Aorta (tissue), 5 donors: ENCODE measurements at regions not wholly inside any gene's neighbourhood (a gene's known extent, or its start where the extent isn't known, plus 50 kb on each side); places are given as distances from the start of the nearest gene placed in this dataset.

Experiments
- ATAC-seq: fragments of 200-7000 bp; cut with Tn5 transposase; one replicate; pipeline ENCODE4 v1.9.1; 2022; ENCODE audit warnings: moderate library complexity; ENCODE audit not compliant: low FRiP score
- DNase-seq, 2 donors: peaks; one replicate each; pipeline ENCODE4 v3.0.0-alpha.2; 2020
- H3K27ac ChIP-seq, 2 donors: one replicate each; pipeline ENCODE4 v1.5.1; 2013; ENCODE audit warnings: low read length in 2 of 2, mild to moderate bottlenecking in 2 of 2, moderate library complexity in 2 of 2, control low read depth in 1 of 2, inconsistent platforms in 1 of 2, low read depth in 1 of 2
- H3K27me3 ChIP-seq, 2 donors: one replicate each; pipeline ENCODE4 v1.6.1; 2013; ENCODE audit warnings: control low read depth in 1 of 2, low read length in 1 of 2, mild to moderate bottlenecking in 1 of 2, moderate library complexity in 1 of 2; ENCODE audit not compliant: insufficient read depth in 2 of 2, control insufficient read depth in 1 of 2
- H3K36me3 ChIP-seq, 2 donors: one replicate each; pipeline ENCODE4 v1.6.1; 2013; ENCODE audit warnings: control low read depth in 1 of 2, low read length in 1 of 2, mild to moderate bottlenecking in 1 of 2; ENCODE audit not compliant: insufficient read depth in 2 of 2, control insufficient read depth in 1 of 2
- H3K4me1 ChIP-seq, 2 donors: one replicate each; pipeline ENCODE4 v1.6.1; 2013; ENCODE audit warnings: low read length in 2 of 2, control low read depth in 1 of 2, mild to moderate bottlenecking in 1 of 2, moderate library complexity in 1 of 2; ENCODE audit not compliant: insufficient read depth in 2 of 2, control insufficient read depth in 1 of 2
- H3K4me3 ChIP-seq, 2 donors: one replicate each; pipeline ENCODE4 v1.5.1; 2013; ENCODE audit warnings: low read length in 2 of 2, control low read depth in 1 of 2, mild to moderate bottlenecking in 1 of 2
- H3K9me3 ChIP-seq: one replicate; pipeline ENCODE4 v1.6.1; 2013; ENCODE audit warnings: mild to moderate bottlenecking, low read length; ENCODE audit not compliant: control insufficient read depth
- WGBS, 2 donors: extraction: QIAGEN DNeasy Blood & Tissue Kit; methylation state at CpG; one replicate each; pipeline ENCODE4 v1.1.7; 2013; 5-methylcytosine and 5-hydroxymethylcytosine counted together
- intact Hi-C, 2 donors: fragments of 100-400 bp; cut with DNase I; formaldehyde crosslinking; loops; one replicate each; pipeline versions ENCODE4 v1.14.2 to v1.15.0; 2022
- donor health status: healthy with polysubstance abuse.
- donor health status: Bipolar disorder and iron deficiency.
- donor health status: DM: no; HTN: no; CAD: no.
- donor health status: DM: no; HTN: no; CAD: no.
- donor health status: DM: yes; HTN: yes; CAD: no.

DNA sequence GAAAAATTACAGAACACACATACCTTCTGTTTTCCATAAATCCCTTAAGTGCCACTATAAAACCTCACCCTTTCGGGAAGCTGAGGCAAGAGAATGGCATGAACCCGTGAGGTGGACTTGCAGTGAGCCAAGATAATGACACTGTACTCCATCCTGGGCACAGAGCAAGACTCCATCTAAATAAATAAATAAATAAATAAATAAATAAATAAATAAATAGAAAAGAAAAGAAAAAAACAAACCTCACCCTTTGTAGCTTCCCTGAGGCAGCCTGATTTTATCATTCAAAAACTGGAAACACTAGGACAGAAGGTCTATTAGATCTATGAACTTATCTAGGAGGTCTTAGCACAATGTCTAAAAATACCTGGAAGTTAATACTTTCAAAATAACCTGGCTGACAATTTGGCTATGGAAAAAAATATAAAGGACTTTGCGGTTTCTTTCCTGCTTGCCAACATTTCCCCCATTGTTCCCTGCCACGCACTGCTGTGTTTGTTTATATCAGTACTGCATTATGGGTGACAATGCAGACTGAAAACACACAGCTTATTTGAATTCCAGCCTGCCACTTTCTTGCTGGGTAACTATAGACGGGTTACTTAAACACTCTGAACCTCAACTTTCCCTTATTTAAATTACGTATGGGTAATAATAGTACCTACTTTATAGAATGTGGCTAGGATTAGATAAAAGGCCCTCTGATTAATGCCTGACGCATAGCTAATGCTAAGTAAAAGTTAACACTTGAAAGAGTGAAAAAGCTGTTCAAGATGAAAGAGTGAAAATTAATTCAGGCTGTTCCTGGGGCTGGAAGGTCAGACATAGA is 313.0 kb downstream of the RDH14 start:
- Histone ChIP-seq H3K4me1 (peaks cover 0 to 2% of the 10 kb centered on the region in 2 donors), H3K27me3 (no peaks in the 10 kb centered on the region), H3K36me3 (no peaks in the 10 kb centered on the region), H3K27ac (no peak overlapping the region), H3K9me3 (no peaks in the 10 kb centered on the region), H3K4me3 (no peak overlapping the region)
- 79 to 83% methylated on average over 7 of the region's 7 CpGs for WGBS, 2 donors
- intact Hi-C loops = no loop called here
- ATAC-seq = no peak
- DNase-seq = no peak

DNA sequence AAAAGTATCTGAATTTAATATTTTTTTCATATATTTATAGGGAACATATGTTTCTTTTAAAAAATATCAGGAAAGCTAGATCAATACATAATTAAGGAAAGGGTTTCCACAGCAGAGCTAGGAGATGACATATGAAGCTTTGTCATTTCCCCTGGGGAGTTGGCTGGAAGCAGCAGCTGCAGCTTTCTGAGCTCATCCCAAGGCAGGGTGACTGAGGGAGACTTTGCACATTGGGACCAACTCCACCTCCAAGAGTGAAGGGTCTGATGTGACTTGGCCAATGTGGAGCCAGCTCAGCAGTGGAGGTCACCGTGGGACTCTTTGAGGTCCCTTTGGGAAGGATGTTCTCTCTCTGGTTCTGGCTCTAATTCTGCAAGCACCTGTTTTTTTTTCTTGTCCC is 315.1 kb downstream of the RDH14 start:
- Histone ChIP-seq H3K9me3 (no peaks in the 10 kb centered on the region), H3K4me3 (no peak overlapping the region), H3K36me3 (no peaks in the 10 kb centered on the region), H3K27me3 (no peaks in the 10 kb centered on the region), H3K27ac (no peak overlapping the region), H3K4me1 (peaks cover 0 to 2% of the 10 kb centered on the region in 2 donors)
- intact Hi-C loops = no loop called here
- DNase-seq (no peak), ATAC-seq (no peak)
- 87 to 96% methylated on average over 1 of the region's 1 CpG for WGBS, 2 donors

DNA sequence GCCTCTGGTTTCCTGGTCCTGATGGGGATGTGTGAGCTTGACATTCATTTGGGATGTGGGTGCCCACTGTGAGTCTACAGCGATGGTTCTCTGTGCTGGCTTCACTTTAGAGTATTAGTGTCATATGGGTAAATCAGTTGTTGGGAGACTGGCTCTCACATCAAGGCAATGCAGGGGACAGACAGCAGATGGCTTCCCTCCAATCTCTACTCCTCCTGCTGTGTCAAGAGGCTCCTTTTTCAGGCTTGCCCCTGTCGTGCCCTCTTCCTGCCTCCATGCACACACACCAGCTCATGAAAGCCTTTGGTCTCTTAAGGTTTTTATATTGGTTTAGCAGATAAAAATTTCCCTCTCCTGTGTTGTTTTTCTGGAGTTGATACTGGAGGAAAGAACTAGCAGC is 315.6 kb downstream of the RDH14 start:
- Histone ChIP-seq H3K4me3 (no peak overlapping the region), H3K27me3 (no peaks in the 10 kb centered on the region), H3K4me1 (peaks cover 0 to 2% of the 10 kb centered on the region in 2 donors), H3K9me3 (no peaks in the 10 kb centered on the region), H3K36me3 (no peaks in the 10 kb centered on the region), H3K27ac (no peak overlapping the region)
- DNase-seq = no peak
- 52 to 61% methylated on average over 2 of the region's 2 CpGs for WGBS, 2 donors
- ATAC-seq = no peak
- intact Hi-C loops = no loop called here

DNA sequence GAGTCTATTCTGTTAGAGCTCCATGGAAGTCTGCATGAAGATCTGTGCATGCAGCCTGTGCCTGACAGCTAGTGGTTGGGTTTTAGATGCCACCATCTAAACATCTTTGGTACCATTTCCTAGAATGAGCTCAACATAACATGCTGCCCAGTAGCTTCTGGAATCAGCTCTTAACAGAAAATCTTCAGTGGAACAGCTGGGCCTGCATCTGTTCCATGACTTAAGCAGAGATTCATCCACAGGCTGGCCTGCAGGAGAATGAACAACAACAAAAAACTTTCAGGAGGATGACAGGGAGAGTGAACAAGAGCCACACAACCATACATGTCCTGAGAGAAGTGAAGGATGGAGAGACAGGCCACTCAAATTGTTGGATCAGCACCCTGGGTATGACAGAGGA is 316.6 kb downstream of the RDH14 start:
- Histone ChIP-seq H3K27me3 (no peaks in the 10 kb centered on the region), H3K9me3 (no peaks in the 10 kb centered on the region), H3K4me3 (no peak overlapping the region), H3K4me1 (peaks cover 0 to 2% of the 10 kb centered on the region in 2 donors), H3K36me3 (no peaks in the 10 kb centered on the region), H3K27ac (no peak overlapping the region)
- no peak for DNase-seq
- intact Hi-C loops = no loop called here
- no peak for ATAC-seq

DNA sequence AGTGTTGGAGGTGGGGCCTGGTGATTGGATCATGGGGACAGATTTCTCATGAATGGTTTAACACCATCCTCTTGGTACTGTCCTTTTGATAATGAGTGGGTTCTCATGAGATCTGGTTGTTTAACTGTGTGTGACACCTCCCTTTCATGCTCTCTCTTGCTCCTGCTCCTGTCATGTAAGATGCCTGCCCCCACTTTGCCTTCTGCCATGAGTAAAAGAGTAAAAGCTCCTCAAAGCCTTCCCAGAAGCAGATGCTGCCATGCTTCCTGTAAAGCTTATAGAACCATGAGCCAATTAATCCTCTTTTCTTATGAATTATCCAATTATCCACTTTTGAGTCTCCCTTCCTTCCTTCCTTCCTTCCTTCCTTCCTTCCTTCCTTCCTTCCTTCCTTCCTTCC is 317.7 kb downstream of the RDH14 start:
- no peak for DNase-seq
- Histone ChIP-seq H3K4me1 (peaks cover 0 to 2% of the 10 kb centered on the region in 2 donors), H3K27ac (no peak overlapping the region), H3K4me3 (no peak overlapping the region), H3K27me3 (no peaks in the 10 kb centered on the region), H3K9me3 (no peaks in the 10 kb centered on the region), H3K36me3 (no peaks in the 10 kb centered on the region)
- intact Hi-C loops = no loop called here
- ATAC-seq = no peak

DNA sequence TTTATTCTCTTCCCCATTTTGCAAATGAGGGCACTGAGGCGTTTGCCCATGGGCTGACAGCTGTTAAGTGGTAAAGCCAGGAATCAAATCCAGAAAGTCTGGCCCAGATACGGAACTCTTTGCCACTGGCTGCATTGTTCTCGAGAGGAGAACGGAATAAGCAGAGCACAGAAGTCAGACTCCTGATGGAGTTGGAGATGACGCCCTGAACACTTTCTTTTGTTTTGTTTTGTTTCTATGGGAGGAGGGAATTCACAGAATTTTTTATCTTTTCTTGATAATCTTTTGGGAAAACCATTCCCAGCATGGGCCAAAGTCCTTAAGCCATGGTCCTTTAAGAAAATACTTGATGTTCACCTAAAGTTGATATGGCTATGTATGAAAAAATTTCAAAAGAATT is 322.2 kb downstream of the RDH14 start:
- Histone ChIP-seq H3K27ac (no peak overlapping the region), H3K27me3 (no peaks in the 10 kb centered on the region), H3K4me1 (no peaks in the 10 kb centered on the region), H3K9me3 (no peaks in the 10 kb centered on the region), H3K4me3 (no peak overlapping the region), H3K36me3 (no peaks in the 10 kb centered on the region)
- DNase-seq = no peak
- intact Hi-C loops = no loop called here
- no peak for ATAC-seq
- 48 to 49% methylated on average over 5 of the region's 5 CpGs for WGBS, 2 donors

DNA sequence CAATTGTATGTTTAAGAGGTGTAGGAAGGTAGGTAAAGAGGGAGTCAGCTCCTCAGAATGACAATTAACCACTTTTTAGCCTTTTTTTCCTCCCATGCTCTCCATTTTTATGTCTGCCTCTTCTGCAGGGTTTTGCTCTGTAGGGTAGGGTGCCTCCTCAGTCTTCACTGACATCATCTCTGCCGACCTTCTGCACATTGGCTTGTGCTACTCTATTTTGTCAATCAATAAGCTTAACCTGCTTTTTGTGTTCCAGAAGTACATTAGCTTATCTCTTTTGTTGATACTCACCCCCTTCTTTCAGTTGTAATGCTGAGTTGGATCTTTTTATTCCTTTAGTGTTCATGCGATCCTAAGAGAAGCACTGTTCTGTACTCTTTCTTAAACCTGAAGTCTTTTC is 323.2 kb downstream of the RDH14 start:
- Histone ChIP-seq H3K4me3 (no peak overlapping the region), H3K27ac (no peak overlapping the region), H3K9me3 (no peaks in the 10 kb centered on the region), H3K27me3 (no peaks in the 10 kb centered on the region), H3K36me3 (no peaks in the 10 kb centered on the region), H3K4me1 (no peaks in the 10 kb centered on the region)
- ATAC-seq (no peak), DNase-seq (no peak)
- intact Hi-C loops = no loop called here
- WGBS, 2 donors = 78 to 83% methylated on average over 2 of the region's 2 CpGs

DNA sequence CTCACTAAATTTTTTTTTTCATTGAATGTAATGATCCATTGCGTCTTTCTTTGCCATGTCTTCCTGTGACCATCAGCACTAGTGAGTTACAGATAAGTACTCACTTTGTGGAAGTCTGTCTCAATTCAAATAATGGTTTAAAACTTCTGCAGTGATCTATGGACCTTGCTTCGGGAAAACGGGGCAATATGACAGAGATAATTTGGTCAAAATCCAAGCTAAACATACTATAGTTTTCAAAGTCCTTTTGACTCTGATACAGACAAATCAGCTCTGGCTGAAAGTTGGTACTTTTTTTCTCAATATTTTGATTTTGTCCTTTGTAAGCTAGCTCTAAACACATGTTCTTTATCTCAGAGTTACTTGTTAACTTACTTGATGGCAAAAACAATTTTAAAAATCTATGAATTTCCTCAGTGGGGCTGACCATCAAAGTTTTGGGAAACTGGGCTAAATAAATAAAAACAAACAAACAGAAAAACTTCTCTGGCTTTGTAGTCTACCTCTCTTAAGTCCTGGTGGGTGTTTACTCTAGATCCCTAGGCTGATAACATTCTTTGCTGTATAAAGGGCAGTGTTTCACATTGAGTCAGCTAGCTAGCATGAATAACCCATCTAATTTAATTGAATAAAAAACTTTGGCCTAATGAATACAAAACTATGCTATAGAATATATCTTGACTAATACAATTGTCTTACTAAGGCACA is 327.6 kb downstream of the RDH14 start:
- H3K27ac ChIP-seq = no peak overlapping the region
- H3K36me3 ChIP-seq = no peaks in the 10 kb centered on the region
- ATAC-seq = no peak
- H3K4me1 ChIP-seq = no peaks in the 10 kb centered on the region
- no peak for DNase-seq
- no peaks in the 10 kb centered on the region for H3K9me3 ChIP-seq
- no peak overlapping the region for H3K4me3 ChIP-seq
- intact Hi-C loops = no loop called here
- WGBS, 2 donors = 30 to 45% methylated on average over 3 of the region's 3 CpGs
- no peaks in the 10 kb centered on the region for H3K27me3 ChIP-seq

DNA sequence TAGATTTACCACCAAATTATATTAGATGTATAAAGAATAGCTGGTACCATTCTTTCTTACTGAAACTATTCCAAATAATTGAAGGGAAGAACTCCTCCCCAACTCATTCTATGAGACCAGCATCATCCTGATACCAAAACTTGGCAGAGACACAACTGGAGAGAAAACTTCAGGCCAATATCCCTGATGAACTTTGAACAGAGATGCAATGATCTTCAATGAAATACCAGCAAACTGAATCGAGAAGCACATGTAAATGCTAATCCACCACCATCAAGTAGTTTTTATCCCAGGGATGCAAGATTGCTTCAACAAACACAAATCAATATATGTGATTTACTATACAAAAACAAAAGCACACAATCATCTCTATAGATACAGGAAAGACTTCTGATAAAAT is 329.8 kb downstream of the RDH14 start:
- ATAC-seq (no peak), DNase-seq (no peak)
- Histone ChIP-seq H3K27ac (no peak overlapping the region), H3K27me3 (no peaks in the 10 kb centered on the region), H3K9me3 (no peaks in the 10 kb centered on the region), H3K4me3 (no peak overlapping the region), H3K36me3 (no peaks in the 10 kb centered on the region), H3K4me1 (no peaks in the 10 kb centered on the region)
- 90 to 92% methylated on average over 1 of the region's 1 CpG for WGBS, 2 donors
- intact Hi-C loops = no loop called here
